ENCODE measurements at regions not wholly inside any gene's neighbourhood (a gene's known extent, or its start where the extent isn't known, plus 50 kb on each side); places are given as distances from the start of the nearest gene placed in this dataset.

GRCh38 chr10:29958440-29958839, 100.9 kb downstream of the JCAD start:
- TF ChIP-seq CTCF (IDR thresholded peaks at IDR 0.05) (no peak), POLR2AphosphoS5 (IDR thresholded peaks at IDR 0.05) (no peak), EP300 (IDR thresholded peaks at IDR 0.05) (no peak)
